Caco-2 (cell line): ENCODE measurements at regions not wholly inside any gene's neighbourhood (a gene's known extent, or its start where the extent isn't known, plus 50 kb on each side); places are given as distances from the start of the nearest gene placed in this dataset.

Experiments
- BruUV-seq: library from RNA; stranded (reverse); fragments of 400-500 nt; replicated peaks from 2 replicates; lab custom pipeline; 2021; lab: Mats Ljungman, UMichigan
- CTCF ChIA-PET: fragments of 300-600 bp; sonication (Branson Sonifier 250); formaldehyde crosslinking; loops from one replicate; lab custom pipeline; 2022; ENCODE audit warnings: antibody characterized with exemption; lab: Charles Lee
- POLR2A ChIA-PET: fragments of 300-600 bp; sonication (Branson Sonifier 250); formaldehyde crosslinking; loops from one replicate; lab custom pipeline; 2022; ENCODE audit warnings: antibody characterized with exemption; lab: Charles Lee
- DNase-seq, 2 experiments: peaks; one replicate each; pipeline versions ENCODE4 v3.0.0 to v3.0.0-alpha.2; 2020 to 2022
- H3K27me3 ChIP-seq: replicated peaks from 2 replicates; pipeline ENCODE4 v1.6.0; 2011; ENCODE audit warnings: low read length; ENCODE audit not compliant: control insufficient read depth, insufficient read depth
- H3K36me3 ChIP-seq: 2 replicates; pipeline ENCODE4 v1.5.1; 2011; ENCODE audit warnings: low read length; ENCODE audit not compliant: control insufficient read depth, insufficient read depth
- H3K4me1 ChIP-seq: fragments of 250-450 bp; sonication (Bioruptor Pico); 2 replicates; pipeline ENCODE4 v1.5.1; 2020; ENCODE audit warnings: mild to moderate bottlenecking
- H3K4me3 ChIP-seq: 2 replicates; pipeline ENCODE4 v1.5.1; 2011; ENCODE audit warnings: low read depth, mild to moderate bottlenecking, control low read depth, low read length
- H3K9me3 ChIP-seq: fragments of 250-450 bp; sonication (Bioruptor Pico); 2 replicates; pipeline ENCODE4 v1.5.1; 2020; ENCODE audit warnings: mild to moderate bottlenecking, moderate library complexity
- H3K27ac Mint-ChIP-seq: one replicate; pipeline ENCODE4 v1.8.0; 2022; ENCODE audit warnings: mixed read lengths; ENCODE audit not compliant: unreplicated experiment
- H3K27me3 Mint-ChIP-seq: one replicate; pipeline ENCODE4 v1.8.0; 2022; ENCODE audit warnings: mixed read lengths; ENCODE audit not compliant: insufficient read depth, unreplicated experiment
- H3K36me3 Mint-ChIP-seq: one replicate; pipeline ENCODE4 v1.8.0; 2022; ENCODE audit warnings: mild to moderate bottlenecking, mixed read lengths; ENCODE audit not compliant: insufficient read depth, unreplicated experiment
- H3K4me1 Mint-ChIP-seq: one replicate; pipeline ENCODE4 v1.8.0; 2022; ENCODE audit warnings: low read depth, mixed read lengths; ENCODE audit not compliant: unreplicated experiment
- H3K4me3 Mint-ChIP-seq: one replicate; pipeline ENCODE4 v1.8.0; 2022; ENCODE audit warnings: mild to moderate bottlenecking, moderate library complexity, mixed read lengths; ENCODE audit not compliant: unreplicated experiment
- H3K9me3 Mint-ChIP-seq: one replicate; pipeline ENCODE4 v1.8.0; 2022; ENCODE audit warnings: mixed read lengths; ENCODE audit not compliant: unreplicated experiment
- CTCF ChIP-seq, 2 experiments: fragments of 200-600 bp in 1 of 2; IDR thresholded peaks; 1 replicate in 1 of 2; 2 replicates in 1 of 2; pipeline versions ENCODE4 v1.5.1 to v1.8.0; 2011 to 2022; ENCODE audit warnings: antibody characterized with exemption in 1 of 2, control low read depth in 1 of 2, inconsistent platforms in 1 of 2, low read depth in 1 of 2, low read length in 1 of 2, mild to moderate bottlenecking in 1 of 2, moderate library complexity in 1 of 2; ENCODE audit not compliant: insufficient read depth in 1 of 2, severe bottlenecking in 1 of 2, unreplicated experiment in 1 of 2
- intact Hi-C: fragments of 100-400 bp; cut with micrococcal nuclease; formaldehyde crosslinking; loops from one replicate; pipeline ENCODE4 v1.10.0; 2022; ENCODE audit not compliant: unreplicated experiment

GRCh38 chr21:25466470-25466869, 140.8 kb downstream of the MRPL39 start:
- TF ChIP-seq CTCF (IDR thresholded peaks at IDR 0.05; ENCODE audit: insufficient read depth in 1 of 2, low read depth in 1 of 2, low read length in 1 of 2, severe bottlenecking in 1 of 2, unreplicated experiment in 1 of 2) = no peak
- H3K9me3 Mint-ChIP-seq = no peaks in the 10 kb centered on the region
- DNase-seq = no peak
- no peaks in the 10 kb centered on the region for H3K4me1 ChIP-seq
- intact Hi-C loops = no loop called here
- H3K4me1 Mint-ChIP-seq = no peaks in the 10 kb centered on the region
- no peaks in the 10 kb centered on the region for H3K36me3 Mint-ChIP-seq
- no TSS peak for BruUV-seq
- no peak overlapping the region for H3K4me3 ChIP-seq
- POLR2A ChIA-PET = no interaction called here
- CTCF ChIA-PET = no interaction called here
- no peak overlapping the region for H3K4me3 Mint-ChIP-seq
- H3K36me3 ChIP-seq = no peaks in the 10 kb centered on the region
- no peaks in the 10 kb centered on the region for H3K9me3 ChIP-seq
- no peaks in the 10 kb centered on the region for H3K27me3 Mint-ChIP-seq
- no peak overlapping the region for H3K27ac Mint-ChIP-seq
- H3K27me3 ChIP-seq = no peaks in the 10 kb centered on the region

GRCh38 chr21:25465263-25465662, 142.0 kb downstream of the MRPL39 start:
- CTCF ChIA-PET = no interaction called here

GRCh38 chr21:25464275-25464674, 143.0 kb downstream of the MRPL39 start:
- no peak for DNase-seq
- H3K9me3 Mint-ChIP-seq = no peaks in the 10 kb centered on the region
- H3K36me3 Mint-ChIP-seq = no peaks in the 10 kb centered on the region
- intact Hi-C loops = no loop called here
- Histone ChIP-seq H3K36me3 (no peaks in the 10 kb centered on the region), H3K4me1 (no peaks in the 10 kb centered on the region), H3K9me3 (no peaks in the 10 kb centered on the region), H3K4me3 (no peak overlapping the region), H3K27me3 (no peaks in the 10 kb centered on the region)
- no peaks in the 10 kb centered on the region for H3K4me1 Mint-ChIP-seq
- TF ChIP-seq CTCF (IDR thresholded peaks at IDR 0.05; ENCODE audit: insufficient read depth in 1 of 2, low read depth in 1 of 2, low read length in 1 of 2, severe bottlenecking in 1 of 2, unreplicated experiment in 1 of 2) = no peak
- no TSS peak for BruUV-seq
- CTCF ChIA-PET = no interaction called here
- POLR2A ChIA-PET = no interaction called here
- H3K27ac Mint-ChIP-seq = no peak overlapping the region
- no peaks in the 10 kb centered on the region for H3K27me3 Mint-ChIP-seq
- no peak overlapping the region for H3K4me3 Mint-ChIP-seq

More at GRCh38 chr21:25465263-25465662, 142.0 kb downstream of the MRPL39 start:
- no peak overlapping the region for H3K27ac Mint-ChIP-seq
- no peak overlapping the region for H3K4me3 Mint-ChIP-seq
- H3K27me3 Mint-ChIP-seq = no peaks in the 10 kb centered on the region
- no TSS peak for BruUV-seq
- H3K4me1 Mint-ChIP-seq = no peaks in the 10 kb centered on the region
- POLR2A ChIA-PET = no interaction called here
- no peak for TF ChIP-seq CTCF (IDR thresholded peaks at IDR 0.05; ENCODE audit: insufficient read depth in 1 of 2, low read depth in 1 of 2, low read length in 1 of 2, severe bottlenecking in 1 of 2, unreplicated experiment in 1 of 2)
- no peaks in the 10 kb centered on the region for H3K9me3 Mint-ChIP-seq
- no peaks in the 10 kb centered on the region for H3K27me3 ChIP-seq
- no peaks in the 10 kb centered on the region for H3K4me1 ChIP-seq
- DNase-seq = no peak
- H3K9me3 ChIP-seq = no peaks in the 10 kb centered on the region
- H3K4me3 ChIP-seq = no peak overlapping the region
- intact Hi-C loops = no loop called here
- H3K36me3 Mint-ChIP-seq = no peaks in the 10 kb centered on the region
- no peaks in the 10 kb centered on the region for H3K36me3 ChIP-seq
